AG09309 (cell line): ENCODE measurements at regions not wholly inside any gene's neighbourhood (a gene's known extent, or its start where the extent isn't known, plus 50 kb on each side); places are given as distances from the start of the nearest gene placed in this dataset.

Experiments used
- DNase-seq: peaks from one replicate; pipeline ENCODE4 v3.0.0-alpha.2; 2010; ENCODE audit warnings: low read depth
- H3K4me3 ChIP-seq: 2 replicates; pipeline ENCODE4 v1.5.1; 2011; ENCODE audit warnings: mild to moderate bottlenecking, low read depth, low read length, moderate library complexity; ENCODE audit not compliant: control insufficient read depth
- TF ChIP-seq, protein P1 (sequence below): IDR thresholded peaks from 2 replicates; pipeline ENCODE4 v1.5.1; 2011; ENCODE audit warnings: mild to moderate bottlenecking, low read depth, low read length, inconsistent platforms; ENCODE audit not compliant: insufficient read depth, control insufficient read depth; ENCODE audit errors: missing control alignments

DNA sequence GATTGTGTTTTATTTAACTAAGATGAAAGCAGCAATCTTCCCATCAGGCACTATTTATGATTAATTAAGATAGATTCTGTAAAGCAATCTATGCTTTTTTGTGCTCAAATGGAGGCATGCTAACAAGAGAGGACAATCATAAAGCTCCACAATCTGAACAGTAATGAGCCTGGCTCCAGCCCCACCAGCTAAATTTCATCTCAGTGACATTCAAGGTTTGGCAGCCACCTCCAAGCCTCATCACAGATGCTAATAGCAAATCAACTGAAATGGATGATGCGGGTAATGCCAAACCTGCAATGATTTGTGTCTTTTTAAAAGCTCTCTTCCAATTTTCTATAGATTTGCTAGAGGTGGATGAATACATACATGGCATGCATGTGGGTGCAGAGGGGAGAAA, 456.6 kb downstream of the TDRD15 start:
- TF ChIP-seq, protein P1, sequence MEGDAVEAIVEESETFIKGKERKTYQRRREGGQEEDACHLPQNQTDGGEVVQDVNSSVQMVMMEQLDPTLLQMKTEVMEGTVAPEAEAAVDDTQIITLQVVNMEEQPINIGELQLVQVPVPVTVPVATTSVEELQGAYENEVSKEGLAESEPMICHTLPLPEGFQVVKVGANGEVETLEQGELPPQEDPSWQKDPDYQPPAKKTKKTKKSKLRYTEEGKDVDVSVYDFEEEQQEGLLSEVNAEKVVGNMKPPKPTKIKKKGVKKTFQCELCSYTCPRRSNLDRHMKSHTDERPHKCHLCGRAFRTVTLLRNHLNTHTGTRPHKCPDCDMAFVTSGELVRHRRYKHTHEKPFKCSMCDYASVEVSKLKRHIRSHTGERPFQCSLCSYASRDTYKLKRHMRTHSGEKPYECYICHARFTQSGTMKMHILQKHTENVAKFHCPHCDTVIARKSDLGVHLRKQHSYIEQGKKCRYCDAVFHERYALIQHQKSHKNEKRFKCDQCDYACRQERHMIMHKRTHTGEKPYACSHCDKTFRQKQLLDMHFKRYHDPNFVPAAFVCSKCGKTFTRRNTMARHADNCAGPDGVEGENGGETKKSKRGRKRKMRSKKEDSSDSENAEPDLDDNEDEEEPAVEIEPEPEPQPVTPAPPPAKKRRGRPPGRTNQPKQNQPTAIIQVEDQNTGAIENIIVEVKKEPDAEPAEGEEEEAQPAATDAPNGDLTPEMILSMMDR, result no peak
- DNase-seq, result no peak
- H3K4me3 ChIP-seq, result no peak overlapping the region

DNA sequence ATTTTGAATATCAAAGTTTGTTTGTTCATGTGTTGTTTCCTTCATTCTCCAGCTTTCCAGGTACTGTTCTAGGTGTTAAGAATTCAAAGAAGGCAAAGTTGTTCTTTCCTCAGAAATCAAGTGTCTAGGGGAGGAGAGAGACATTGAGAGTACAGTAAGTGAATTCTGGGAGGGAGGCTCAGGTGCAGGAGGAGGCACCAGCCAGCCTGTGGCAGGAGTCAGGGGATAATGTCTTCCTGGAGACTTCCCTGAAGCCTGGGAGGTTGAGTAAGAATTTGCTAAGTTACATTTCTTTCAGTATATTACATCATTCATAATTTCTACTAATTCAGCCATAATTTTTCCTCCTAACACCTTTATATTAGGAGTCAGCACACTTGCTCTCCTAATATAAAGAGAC, 462.1 kb downstream of the TDRD15 start:
- no peak overlapping the region for H3K4me3 ChIP-seq
- TF ChIP-seq, protein P1, result no peak

DNA sequence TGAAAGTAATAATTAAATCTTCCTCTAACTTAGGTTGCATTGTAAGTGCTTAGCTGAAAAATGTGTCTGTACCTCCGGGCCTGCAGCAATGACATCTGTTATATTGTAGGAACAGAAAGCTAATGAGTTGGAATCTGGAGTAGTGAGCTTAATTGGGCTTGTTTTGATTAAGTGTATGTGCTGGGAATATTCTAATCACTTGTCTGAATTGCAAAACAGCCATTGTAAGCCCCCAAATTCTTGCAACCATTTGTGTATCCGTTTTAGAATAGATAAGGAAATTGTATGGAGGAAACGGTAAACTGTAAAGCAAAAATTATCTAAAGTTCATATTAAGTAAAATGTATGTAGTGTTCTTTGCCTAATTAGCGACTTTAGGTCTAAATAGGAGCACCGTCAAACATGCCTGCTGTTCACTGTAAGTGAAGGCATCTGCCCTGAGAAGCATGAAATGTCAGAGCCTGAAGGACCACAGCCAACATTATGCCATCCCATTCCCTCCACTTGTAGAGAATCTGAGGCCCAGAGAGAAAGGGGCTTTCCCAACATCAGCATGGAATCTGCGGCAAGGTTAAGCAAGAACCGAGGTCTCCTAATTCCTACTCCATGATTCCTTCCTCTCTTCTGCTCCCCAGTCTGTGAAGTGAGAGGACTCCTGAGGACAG, 466.4 kb downstream of the TDRD15 start:
- TF ChIP-seq, protein P1, result no peak
- H3K4me3 ChIP-seq, result no peak overlapping the region
- DNase-seq, result no peak

More for the DNA sequence above, 462.1 kb downstream of the TDRD15 start:
- DNase-seq, result no peak

DNA sequence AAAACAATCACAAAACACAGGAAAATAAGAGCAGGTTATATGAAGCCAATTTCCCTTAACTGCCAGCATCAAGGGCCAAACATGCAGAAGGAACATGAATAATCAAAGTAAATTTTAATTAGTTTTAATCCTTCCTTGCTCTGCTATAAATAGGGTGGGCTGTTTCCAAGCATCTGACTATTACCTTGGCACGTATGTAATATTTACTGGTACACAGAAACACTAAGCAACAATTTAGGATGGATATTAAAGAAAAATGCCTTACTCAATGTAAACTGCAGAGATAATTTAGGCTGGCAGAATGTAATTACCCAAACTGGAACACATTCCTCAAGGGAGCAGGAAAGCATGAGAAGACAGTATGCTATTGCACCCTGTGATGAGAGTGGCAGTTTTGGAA, 468.2 kb downstream of the TDRD15 start:
- DNase-seq, result no peak
- TF ChIP-seq, protein P1, result no peak
- H3K4me3 ChIP-seq, result no peak overlapping the region

DNA sequence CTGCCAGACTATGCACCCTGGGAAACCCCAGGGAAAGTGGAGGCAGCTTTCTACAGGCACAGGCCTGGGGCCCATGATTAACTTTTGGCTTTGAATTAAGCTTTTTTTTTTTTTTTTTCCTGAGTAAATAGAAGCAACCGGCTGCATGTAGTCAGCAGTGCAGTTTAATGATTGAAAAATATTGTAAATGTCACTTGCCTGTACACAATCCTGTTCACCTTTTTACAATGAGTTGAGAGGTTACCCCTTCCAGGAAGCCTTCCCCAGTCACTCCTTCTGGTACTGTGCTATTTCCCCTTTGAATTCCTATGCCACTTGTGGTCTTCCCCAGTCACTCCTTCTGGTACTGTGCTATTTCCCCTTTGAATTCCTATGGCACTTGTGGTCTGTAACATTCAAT, 475.6 kb downstream of the TDRD15 start:
- DNase-seq, result no peak
- TF ChIP-seq, protein P1, result no peak
- H3K4me3 ChIP-seq, result no peak overlapping the region

DNA sequence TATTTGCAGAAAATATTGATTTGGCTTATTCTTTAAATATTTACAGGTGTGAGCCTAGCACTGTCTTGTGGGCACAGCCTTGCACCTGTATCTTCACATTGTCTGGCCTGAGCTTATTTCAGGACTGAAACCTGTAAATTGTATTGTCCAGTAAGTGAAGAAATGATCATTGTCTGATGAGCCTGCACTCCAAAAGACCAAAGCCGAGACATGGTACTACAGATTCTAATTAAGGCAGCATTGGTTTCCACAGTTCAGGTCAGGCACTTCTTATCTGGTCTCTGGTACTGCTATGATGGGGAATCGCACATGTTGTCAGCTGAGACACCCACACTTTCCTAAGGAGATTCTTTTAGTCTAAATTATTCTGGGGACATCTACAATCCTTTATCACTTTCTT, 479.0 kb downstream of the TDRD15 start:
- DNase-seq, result no peak
- no peak overlapping the region for H3K4me3 ChIP-seq
- TF ChIP-seq, protein P1, result no peak
